ENCODE measurements at regions not wholly inside any gene's neighbourhood (a gene's known extent, or its start where the extent isn't known, plus 50 kb on each side); places are given as distances from the start of the nearest gene placed in this dataset.
A peak's percentile ranks its signal among the peaks of the same experiment; 100 is the strongest.
"Not testable (repeated sequence)": the region's sequence is repeated elsewhere in the genome, so short reads cannot be mapped to it uniquely, and the experiment has no call there.

GRCh38 chr4:137738375-137738990, 206.2 kb upstream of the PCDH18 start:
- Histone ChIP-seq H3K27me3 (ENCODE audit: insufficient read depth, low read depth, low read length) (no peaks in the 10 kb centered on the region), H4K20me1 (ENCODE audit: insufficient read depth) (no peaks in the 10 kb centered on the region), H3K4me2 (ENCODE audit: low read length) (no peak overlapping the region), H3F3A (ENCODE audit: insufficient read depth, low read length, poor library complexity, severe bottlenecking) (no peaks in the 10 kb centered on the region), H3K9ac (ENCODE audit: low read length) (no peak overlapping the region), H3K27ac (ENCODE audit: low read length) (no peak overlapping the region), H2AFZ (ENCODE audit: low read depth, low read length) (no peak overlapping the region), H3K4me3 (ENCODE audit: low read length) (no peak overlapping the region), H3K36me3 (ENCODE audit: insufficient read depth, low read length) (no peaks in the 10 kb centered on the region), H3K9me2 (ENCODE audit: insufficient read depth, low read length) (no peaks in the 10 kb centered on the region), H3K79me2 (replicated peaks; ENCODE audit: insufficient read depth, low read length) (no peaks in the 10 kb centered on the region), H3K9me3 (ENCODE audit: low read length) (no peaks in the 10 kb centered on the region)
- TF ChIP-seq EP300 (conservative IDR thresholded peaks at IDR 0.05; ENCODE audit: poor library complexity, severe bottlenecking) (peak; percentile 93), SMC3 (conservative IDR thresholded peaks at IDR 0.05; ENCODE audit: poor library complexity) (no peak), POLR2AphosphoS5 (IDR thresholded peaks at IDR 0.05) (peak; percentile 82), REST (IDR thresholded peaks at IDR 0.05; ENCODE audit: borderline replicate concordance) (peak; percentile 60)

GRCh38 chr4:137735561-137736104, 203.3 kb upstream of the PCDH18 start:
- no peak overlapping the region for H2AFZ ChIP-seq (ENCODE audit: low read depth, low read length)
- TF ChIP-seq SMC3 (conservative IDR thresholded peaks at IDR 0.05; ENCODE audit: poor library complexity) (no peak), RAD21 (conservative IDR thresholded peaks at IDR 0.05) (no peak), TAF1 (IDR thresholded peaks at IDR 0.05; ENCODE audit: low read depth) (no peak), CTCF (IDR thresholded peaks at IDR 0.05; ENCODE audit: poor library complexity, severe bottlenecking) (no peak), REST (IDR thresholded peaks at IDR 0.05; ENCODE audit: borderline replicate concordance) (no peak), MXI1 (conservative IDR thresholded peaks at IDR 0.05; ENCODE audit: poor library complexity, severe bottlenecking) (no peak), POLR2AphosphoS5 (IDR thresholded peaks at IDR 0.05) (no peak), EZH2 (IDR thresholded peaks at IDR 0.05; ENCODE audit: borderline replicate concordance, insufficient read depth, low read length, poor library complexity, severe bottlenecking) (no peak), EP300 (conservative IDR thresholded peaks at IDR 0.05; ENCODE audit: poor library complexity, severe bottlenecking) (no peak)

GRCh38 chr4:137733174-137734141, 201.2 kb upstream of the PCDH18 start:
- H3K9ac ChIP-seq (ENCODE audit: low read length); H3K79me2 ChIP-seq (replicated peaks; ENCODE audit: insufficient read depth, low read length); H3K4me2 ChIP-seq (ENCODE audit: low read length); H3K4me3 ChIP-seq (ENCODE audit: low read length); H3K9me2 ChIP-seq (ENCODE audit: insufficient read depth, low read length); H2AFZ ChIP-seq (ENCODE audit: low read depth, low read length); H3K27ac ChIP-seq (ENCODE audit: low read length); H3F3A ChIP-seq (ENCODE audit: insufficient read depth, low read length, poor library complexity, severe bottlenecking); H3K36me3 ChIP-seq (ENCODE audit: insufficient read depth, low read length); H4K20me1 ChIP-seq (ENCODE audit: insufficient read depth); H3K27me3 ChIP-seq (ENCODE audit: insufficient read depth, low read depth, low read length); H3K9me3 ChIP-seq (ENCODE audit: low read length): not testable (repeated sequence)

More at GRCh38 chr4:137735561-137736104, 203.3 kb upstream of the PCDH18 start:
- Histone ChIP-seq H3K36me3 (ENCODE audit: insufficient read depth, low read length) (no peaks in the 10 kb centered on the region), H3K9me2 (ENCODE audit: insufficient read depth, low read length) (no peaks in the 10 kb centered on the region), H3K4me3 (ENCODE audit: low read length) (no peak overlapping the region), H3K4me2 (ENCODE audit: low read length) (no peak overlapping the region), H3K27ac (ENCODE audit: low read length) (no peak overlapping the region), H3F3A (ENCODE audit: insufficient read depth, low read length, poor library complexity, severe bottlenecking) (no peaks in the 10 kb centered on the region), H3K9me3 (ENCODE audit: low read length) (no peaks in the 10 kb centered on the region), H4K20me1 (ENCODE audit: insufficient read depth) (no peaks in the 10 kb centered on the region), H3K27me3 (ENCODE audit: insufficient read depth, low read depth, low read length) (no peaks in the 10 kb centered on the region), H3K79me2 (replicated peaks; ENCODE audit: insufficient read depth, low read length) (no peaks in the 10 kb centered on the region), H3K9ac (ENCODE audit: low read length) (no peak overlapping the region)
